HEK293 (cell line): ENCODE measurements at regions not wholly inside any gene's neighbourhood (a gene's known extent, or its start where the extent isn't known, plus 50 kb on each side); places are given as distances from the start of the nearest gene placed in this dataset.
A peak's percentile ranks its signal among the peaks of the same experiment; 100 is the strongest.

Experiments
- CTCF ChIA-PET: fragments of 350-600 bp; formaldehyde crosslinking; extraction: SDS; loops from one replicate; lab custom pipeline; 2021; ENCODE audit warnings: antibody characterized with exemption; lab: Yijun Ruan, JAX
- POLR2A ChIA-PET: fragments of 300-600 bp; formaldehyde crosslinking; extraction: SDS; loops from one replicate; lab custom pipeline; 2020; ENCODE audit warnings: antibody characterized with exemption, inconsistent platforms; lab: Yijun Ruan, JAX
- H3K27ac ChIP-seq: fragments of 200-500 bp; sonication (Bioruptor generic); 2 replicates; pipeline ENCODE4 v1.5.1; 2014; ENCODE audit warnings: low read depth, low read length, control low read depth, inconsistent platforms; ENCODE audit errors: extremely low read depth
- H3K36me3 ChIP-seq, 2 experiments: fragments of 200-500 bp in 1 of 2; sonication (Bioruptor generic) in 1 of 2; 1 replicate in 1 of 2; 2 replicates in 1 of 2; pipeline ENCODE4 v1.5.1; 2014 to 2017; ENCODE audit warnings: inconsistent platforms in 2 of 2, low read length in 2 of 2; ENCODE audit not compliant: control insufficient read depth in 2 of 2, insufficient read depth in 1 of 2
- H3K4me1 ChIP-seq: fragments of 200-500 bp; sonication (Bioruptor generic); 2 replicates; pipeline ENCODE4 v1.5.1; 2014; ENCODE audit warnings: mild to moderate bottlenecking, low read length, inconsistent platforms; ENCODE audit not compliant: control insufficient read depth, insufficient read depth
- H3K4me3 ChIP-seq: 2 replicates; pipeline ENCODE4 v1.5.1; 2011; ENCODE audit warnings: low read depth, mild to moderate bottlenecking, control low read depth, low read length, moderate library complexity
- H3K9me3 ChIP-seq: fragments of 200-500 bp; sonication (Bioruptor generic); 2 replicates; pipeline ENCODE4 v1.5.1; 2014; ENCODE audit warnings: low read depth, low read length, inconsistent platforms; ENCODE audit not compliant: control insufficient read depth, insufficient read depth
- ELK4 ChIP-seq: IDR thresholded peaks from 2 replicates; pipeline ENCODE4 v1.6.1; 2011; ENCODE audit warnings: mild to moderate bottlenecking, low read depth, low read length, borderline replicate concordance
- HIC1 ChIP-seq: fragments of 450-650 bp; formaldehyde crosslinking; IDR thresholded peaks from 2 replicates; pipeline ENCODE4 v1.5.1; 2016; ENCODE audit warnings: missing biosample characterization, missing genetic modification characterization
- ZBTB7A ChIP-seq: fragments of 450-650 bp; formaldehyde crosslinking; IDR thresholded peaks from 2 replicates; pipeline ENCODE4 v1.5.1; 2016; ENCODE audit warnings: low read depth, missing biosample characterization, missing genetic modification characterization
- ZFP37 ChIP-seq: fragments of 450-650 bp; formaldehyde crosslinking; IDR thresholded peaks from 2 replicates; pipeline ENCODE4 v1.5.1; 2016; ENCODE audit warnings: missing biosample characterization, missing genetic modification characterization
- ZNF169 ChIP-seq: fragments of 450-650 bp; formaldehyde crosslinking; IDR thresholded peaks from 2 replicates; pipeline ENCODE4 v1.5.1; 2016; ENCODE audit warnings: missing biosample characterization, missing genetic modification characterization
- ZNF2 ChIP-seq: fragments of 450-650 bp; formaldehyde crosslinking; IDR thresholded peaks from 2 replicates; pipeline ENCODE4 v1.5.1; 2016; ENCODE audit warnings: missing biosample characterization, missing genetic modification characterization
- ZNF266 ChIP-seq: fragments of 450-650 bp; formaldehyde crosslinking; IDR thresholded peaks from 2 replicates; pipeline ENCODE4 v1.5.1; 2016; ENCODE audit warnings: missing biosample characterization, missing genetic modification characterization, low read depth
- ZNF280D ChIP-seq: fragments of 450-650 bp; formaldehyde crosslinking; IDR thresholded peaks from 2 replicates; pipeline ENCODE4 v1.5.1; 2016; ENCODE audit warnings: missing biosample characterization, missing genetic modification characterization
- ZNF624 ChIP-seq: fragments of 450-650 bp; formaldehyde crosslinking; IDR thresholded peaks from 2 replicates; pipeline ENCODE4 v1.5.1; 2017; ENCODE audit warnings: missing biosample characterization, missing genetic modification characterization
- ZNF645 ChIP-seq: fragments of 450-650 bp; formaldehyde crosslinking; IDR thresholded peaks from 2 replicates; pipeline ENCODE4; 2016; ENCODE audit warnings: missing biosample characterization, missing genetic modification characterization
- ZSCAN23 ChIP-seq: fragments of 450-650 bp; formaldehyde crosslinking; IDR thresholded peaks from 2 replicates; pipeline ENCODE4 v1.5.1; 2016; ENCODE audit warnings: missing biosample characterization, missing genetic modification characterization
- TF ChIP-seq, protein P1 (sequence below): fragments of 450-650 bp; IDR thresholded peaks from 2 replicates; pipeline ENCODE4 v1.5.1; 2018; ENCODE audit warnings: missing biosample characterization, missing genetic modification characterization
- TF ChIP-seq, protein P2 (sequence below): fragments of 450-650 bp; formaldehyde crosslinking; IDR thresholded peaks from 2 replicates; pipeline ENCODE4 v1.5.1; 2016; ENCODE audit warnings: missing biosample characterization, missing genetic modification characterization
- TF ChIP-seq, protein P3 (sequence below): fragments of 450-650 bp; formaldehyde crosslinking; IDR thresholded peaks from 2 replicates; pipeline ENCODE4 v1.5.1; 2016; ENCODE audit warnings: missing biosample characterization, missing genetic modification characterization

DNA sequence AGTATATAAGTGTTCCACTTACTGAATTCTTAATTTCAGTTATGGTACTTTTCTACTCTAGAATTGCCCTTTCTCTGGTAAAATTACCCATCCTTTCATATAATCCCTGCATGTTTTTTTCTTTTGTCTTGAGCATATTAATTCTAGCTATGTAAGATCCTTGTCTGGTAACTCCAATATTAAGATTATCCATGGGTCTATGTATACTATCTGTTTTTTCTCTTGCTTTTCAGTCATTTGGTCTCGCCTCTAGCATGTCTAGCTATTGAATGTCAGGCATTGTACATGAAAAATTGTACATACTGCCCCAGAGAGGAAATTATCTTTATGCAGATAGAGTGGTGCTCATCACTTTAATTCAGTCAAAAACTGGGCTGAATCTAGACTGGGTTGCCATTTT lies 50.4 kb upstream of the CALM3 start (continued):
- 0 out of 2 replicates have a peak, but pooled peaks have one; percentile 27 for TF ChIP-seq ZNF280D (tag by site-specific recombination)

DNA sequence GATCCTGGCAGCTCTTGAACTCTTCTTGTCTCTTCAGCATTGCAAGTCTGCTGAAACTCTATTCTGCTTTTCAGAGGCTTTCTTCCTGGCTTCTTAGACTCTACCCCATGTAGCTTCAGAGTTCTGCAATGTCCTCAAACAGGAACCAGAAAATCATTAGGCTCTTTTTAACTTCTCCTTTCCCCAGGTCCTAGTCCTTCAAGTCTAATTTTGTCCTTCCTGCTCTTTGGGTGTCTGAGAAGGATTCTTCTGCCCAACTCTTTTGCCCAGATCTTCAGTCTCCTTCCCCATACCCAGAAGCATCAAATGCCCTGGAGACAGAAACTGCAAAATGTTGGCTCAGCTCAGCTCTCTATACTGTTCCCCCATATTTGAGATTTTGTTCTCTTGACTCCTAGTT lies 50.0 kb upstream of the CALM3 start:
- TF ChIP-seq ZNF169 (tag by site-specific recombination) (no peak), HIC1 (tag by site-specific recombination) (no peak), ELK4 (no peak), ZSCAN23 (no peak), ZNF645 (no peak), ZFP37 (tag by site-specific recombination) (no peak), ZNF624 (tag by site-specific recombination) (no peak), ZNF2 (no peak), ZBTB7A (tag by site-specific recombination) (no peak), ZNF266 (tag by site-specific recombination) (no peak)
- TF ChIP-seq, protein P1, sequence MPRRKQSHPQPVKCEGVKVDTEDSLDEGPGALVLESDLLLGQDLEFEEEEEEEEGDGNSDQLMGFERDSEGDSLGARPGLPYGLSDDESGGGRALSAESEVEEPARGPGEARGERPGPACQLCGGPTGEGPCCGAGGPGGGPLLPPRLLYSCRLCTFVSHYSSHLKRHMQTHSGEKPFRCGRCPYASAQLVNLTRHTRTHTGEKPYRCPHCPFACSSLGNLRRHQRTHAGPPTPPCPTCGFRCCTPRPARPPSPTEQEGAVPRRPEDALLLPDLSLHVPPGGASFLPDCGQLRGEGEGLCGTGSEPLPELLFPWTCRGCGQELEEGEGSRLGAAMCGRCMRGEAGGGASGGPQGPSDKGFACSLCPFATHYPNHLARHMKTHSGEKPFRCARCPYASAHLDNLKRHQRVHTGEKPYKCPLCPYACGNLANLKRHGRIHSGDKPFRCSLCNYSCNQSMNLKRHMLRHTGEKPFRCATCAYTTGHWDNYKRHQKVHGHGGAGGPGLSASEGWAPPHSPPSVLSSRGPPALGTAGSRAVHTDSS (tag by site-specific recombination) = no peak
- TF ChIP-seq, protein P2, sequence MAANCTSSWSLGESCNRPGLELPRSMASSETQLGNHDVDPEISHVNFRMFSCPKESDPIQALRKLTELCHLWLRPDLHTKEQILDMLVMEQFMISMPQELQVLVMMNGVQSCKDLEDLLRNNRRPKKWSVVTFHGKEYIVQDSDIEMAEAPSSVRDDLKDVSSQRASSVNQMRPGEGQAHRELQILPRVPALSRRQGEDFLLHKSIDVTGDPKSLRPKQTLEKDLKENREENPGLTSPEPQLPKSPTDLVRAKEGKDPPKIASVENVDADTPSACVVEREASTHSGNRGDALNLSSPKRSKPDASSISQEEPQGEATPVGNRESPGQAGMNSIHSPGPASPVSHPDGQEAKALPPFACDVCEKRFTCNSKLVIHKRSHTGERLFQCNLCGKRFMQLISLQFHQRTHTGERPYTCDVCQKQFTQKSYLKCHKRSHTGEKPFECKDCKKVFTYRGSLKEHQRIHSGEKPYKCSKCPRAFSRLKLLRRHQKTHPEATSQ (tag by site-specific recombination) = no peak
- TF ChIP-seq, protein P3, sequence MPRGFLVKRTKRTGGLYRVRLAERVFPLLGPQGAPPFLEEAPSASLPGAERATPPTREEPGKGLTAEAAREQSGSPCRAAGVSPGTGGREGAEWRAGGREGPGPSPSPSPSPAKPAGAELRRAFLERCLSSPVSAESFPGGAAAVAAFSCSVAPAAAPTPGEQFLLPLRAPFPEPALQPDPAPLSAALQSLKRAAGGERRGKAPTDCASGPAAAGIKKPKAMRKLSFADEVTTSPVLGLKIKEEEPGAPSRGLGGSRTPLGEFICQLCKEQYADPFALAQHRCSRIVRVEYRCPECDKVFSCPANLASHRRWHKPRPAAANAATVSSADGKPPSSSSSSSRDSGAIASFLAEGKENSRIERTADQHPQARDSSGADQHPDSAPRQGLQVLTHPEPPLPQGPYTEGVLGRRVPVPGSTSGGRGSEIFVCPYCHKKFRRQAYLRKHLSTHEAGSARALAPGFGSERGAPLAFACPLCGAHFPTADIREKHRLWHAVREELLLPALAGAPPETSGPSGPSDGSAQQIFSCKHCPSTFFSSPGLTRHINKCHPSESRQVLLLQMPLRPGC (tag by site-specific recombination) = no peak
- H3K36me3 ChIP-seq = no peaks in the 10 kb centered on the region
- no peaks in the 10 kb centered on the region; the same call in none of the 2 replicates for H3K9me3 ChIP-seq
- H3K27ac ChIP-seq = no peak overlapping the region
- CTCF ChIA-PET = interaction anchor here (0.6 to 4.1 kb wide), 6 partner anchors 8 to 101 kb away, joined by 3 to 33 read pairs (median 3); no protein-coding TSS in a partner anchor
- H3K4me3 ChIP-seq = no peak overlapping the region
- no peaks in the 10 kb centered on the region; the same call in 1 of the 2 replicates for H3K4me1 ChIP-seq
- POLR2A ChIA-PET = no interaction called here
